ENCODE measurements at regions not wholly inside any gene's neighbourhood (a gene's known extent, or its start where the extent isn't known, plus 50 kb on each side); places are given as distances from the start of the nearest gene placed in this dataset.

GRCh38 chrX:146967306-146967705 is 152.8 kb upstream of the CXorf51A start:
- 0% methylated on average over 3 of the region's 3 CpGs for WGBS (ENCODE audit: insufficient coverage, insufficient replicate concordance, low lambda C conversion rate, missing lambda C conversion rate)
- ChIA-PET CTCF (interaction anchor here (1.1 kb wide), 1 partner anchor 17 kb away, joined by 3 read pairs; no protein-coding TSS in a partner anchor), RAD21 (ENCODE audit: unreplicated experiment) (no interaction called here), POLR2A (no interaction called here), SMC1A (ENCODE audit: uncharacterized antibody, unreplicated experiment) (interaction anchor here (0.6 kb wide), 1 partner anchor 952 kb away, joined by 3 read pairs; no protein-coding TSS in a partner anchor)
- no peak for TF ChIP-seq RFX5 (IDR thresholded peaks at IDR 0.05; ENCODE audit: low read depth, low read length)
- TF ChIP-seq CEBPZ (IDR thresholded peaks at IDR 0.05; ENCODE audit: low read depth, low read length) = no peak
- no peak for TF ChIP-seq SMAD5 (IDR thresholded peaks at IDR 0.05; ENCODE audit: low read depth)
- TF ChIP-seq E4F1 (IDR thresholded peaks at IDR 0.05; ENCODE audit: borderline replicate concordance, partially characterized antibody) = no peak
- TF ChIP-seq ASH2L (IDR thresholded peaks at IDR 0.05; ENCODE audit: borderline replicate concordance, low read depth) = no peak
- no peak for TF ChIP-seq IRF3 (IDR thresholded peaks at IDR 0.05)
- Histone ChIP-seq H3K4me3 (no peak overlapping the region), H3K4me1 (ENCODE audit: control insufficient read depth, insufficient read depth, low read length) (no peaks in the 10 kb centered on the region), H3K27ac (ENCODE audit: control insufficient read depth, insufficient read depth) (no peak overlapping the region), H3K27me3 (replicated peaks in 1 of 2; ENCODE audit: control insufficient read depth in 2 of 2, insufficient read depth in 2 of 2, low read length in 1 of 2) (no peaks in the 10 kb centered on the region), H4K20me1 (ENCODE audit: control insufficient read depth, insufficient read depth) (no peaks in the 10 kb centered on the region), H3K79me2 (ENCODE audit: control insufficient read depth, insufficient read depth, low read length) (no peaks in the 10 kb centered on the region), H3K36me3 (ENCODE audit: control insufficient read depth in 2 of 2, insufficient read depth in 2 of 2, low read length in 1 of 2) (no peaks in the 10 kb centered on the region), H3K4me2 (ENCODE audit: control insufficient read depth, insufficient read depth) (no peak overlapping the region), H3K9ac (ENCODE audit: control insufficient read depth, insufficient read depth, low read length) (no peak overlapping the region), H3K9me3 (replicated peaks; ENCODE audit: control insufficient read depth, insufficient read depth, low read length) (no peaks in the 10 kb centered on the region), H2AFZ (ENCODE audit: control insufficient read depth, low read depth, low read length) (no peak overlapping the region)
- intact Hi-C loops (cut with micrococcal nuclease; ENCODE audit: unreplicated experiment) = no loop called here
- ATAC-seq (no peak), DNase-seq (ENCODE audit: low read depth, low spot score) (no peak), FAIRE-seq (no peak)
- no TSS peak for BruUV-seq (replicated peaks)
- in situ Hi-C loops (cut with MboI) = no loop called here

Measured in GM12878 (cell line).